Stimulated activated CD8-positive, alpha-beta memory T cell treated with anti-CD3 and anti-CD28 coated beads, Interleukin-4, amount 100 ng/mL, for 24 hours (primary cell): ENCODE measurements at regions not wholly inside any gene's neighbourhood (a gene's known extent, or its start where the extent isn't known, plus 50 kb on each side); places are given as distances from the start of the nearest gene placed in this dataset.

Experiments used
- DNase-seq: peaks from one replicate; pipeline ENCODE4 v3.0.0-alpha.2; 2020; ENCODE audit warnings: low read depth

DNA sequence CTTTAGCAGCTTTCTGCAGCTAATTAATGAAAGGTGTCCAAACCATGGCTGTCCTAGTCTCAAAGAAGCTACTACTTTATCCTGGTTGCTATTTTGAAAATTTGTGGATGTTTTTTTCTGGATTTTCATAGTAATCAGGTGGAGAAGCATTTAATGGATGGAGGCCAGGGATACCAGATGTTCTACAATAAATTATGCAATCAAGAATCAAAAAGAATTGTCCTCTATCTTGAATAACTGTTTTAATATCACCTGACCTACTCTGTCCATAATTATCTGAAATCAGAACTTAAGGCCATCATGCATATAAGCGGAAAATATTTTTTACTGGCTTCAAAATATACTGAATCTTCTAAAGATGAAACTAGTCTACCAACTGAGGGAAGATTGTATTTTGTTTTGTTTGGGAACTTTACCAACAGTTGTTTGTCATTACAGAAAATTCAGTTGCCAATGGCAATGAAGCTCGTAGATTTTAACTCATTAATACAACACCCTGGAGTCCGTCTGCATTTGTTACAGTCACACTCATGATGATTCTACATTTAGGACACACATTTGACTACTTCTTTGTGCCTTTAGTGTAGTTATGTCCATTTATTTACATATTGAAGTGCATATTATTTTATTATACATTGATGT is 762.3 kb upstream of the GRM7 start:
- no peak for DNase-seq

GRCh38 chr3:6099458-6100075 is 761.3 kb upstream of the GRM7 start:
- DNase-seq = no peak

GRCh38 chr3:6105187-6105586 is 755.7 kb upstream of the GRM7 start:
- no peak for DNase-seq

DNA sequence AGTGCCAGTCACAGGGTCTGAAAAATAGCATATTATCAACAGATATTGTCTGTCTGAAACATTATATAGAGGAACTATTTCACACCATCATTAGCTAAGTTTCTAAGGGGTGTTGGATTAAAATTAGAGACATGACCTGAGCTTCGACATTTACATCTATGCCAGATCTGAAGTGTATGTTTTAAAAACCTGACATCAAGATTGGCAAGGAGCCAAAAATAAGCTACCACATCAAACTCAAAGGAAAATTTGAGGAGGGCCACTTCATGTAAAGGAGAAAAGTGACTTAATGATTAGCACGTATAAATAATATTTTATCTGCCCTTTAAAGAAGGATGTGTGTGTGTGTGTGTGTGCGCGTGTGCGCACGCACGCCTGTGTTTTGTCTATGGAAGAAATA is 752.0 kb upstream of the GRM7 start:
- no peak for DNase-seq

- DNase-seq = no peak
These were observed 750.5 kb upstream of the GRM7 start for GRCh38 chr3:6110451-6110850.

GRCh38 chr3:6112546-6112945 is 748.4 kb upstream of the GRM7 start:
- no peak for DNase-seq

GRCh38 chr3:6113338-6113737 is 747.6 kb upstream of the GRM7 start:
- DNase-seq = no peak

- DNase-seq = no peak
These were observed 741.5 kb upstream of the GRM7 start for GRCh38 chr3:6119367-6119766.

- DNase-seq = no peak
These were observed 740.1 kb upstream of the GRM7 start for GRCh38 chr3:6120786-6121185.

DNA sequence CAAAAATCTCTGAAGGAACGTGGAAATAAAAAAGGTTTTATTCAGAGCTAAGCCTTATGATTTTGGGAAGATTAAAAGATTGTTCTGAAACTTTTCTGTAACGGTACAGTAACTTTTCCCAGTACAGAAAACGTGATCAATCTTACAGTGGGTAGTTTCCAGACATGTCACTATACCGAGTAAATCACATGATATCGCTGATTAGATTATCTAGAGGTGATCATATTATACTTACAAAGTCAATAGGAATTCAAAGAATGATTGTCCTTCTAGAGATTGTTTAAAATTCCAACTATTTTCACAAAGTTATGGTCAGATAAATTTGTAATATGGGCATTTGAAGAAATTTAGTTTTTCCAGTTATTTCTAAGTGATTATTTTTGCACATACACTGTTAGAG is 736.0 kb upstream of the GRM7 start:
- DNase-seq = no peak

DNA sequence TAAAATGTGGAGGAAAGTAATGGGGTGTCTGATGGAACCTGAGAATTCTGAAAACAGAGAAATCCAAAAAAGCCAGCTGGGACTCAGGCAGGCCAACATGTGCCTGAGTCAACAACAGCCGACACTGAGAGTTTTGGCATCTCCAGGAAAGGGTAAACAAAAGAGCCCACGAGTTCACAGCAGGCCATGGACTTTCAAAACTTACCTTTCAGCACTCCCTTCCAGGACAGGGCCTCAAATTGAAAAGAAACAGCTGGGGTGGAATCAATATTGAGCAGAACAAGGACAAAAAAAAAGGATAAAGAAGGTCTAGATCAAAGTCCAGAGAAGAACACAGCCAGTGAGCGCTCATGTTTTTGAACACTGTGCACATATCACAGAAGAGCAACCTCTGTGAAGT is 735.4 kb upstream of the GRM7 start:
- DNase-seq = no peak

DNA sequence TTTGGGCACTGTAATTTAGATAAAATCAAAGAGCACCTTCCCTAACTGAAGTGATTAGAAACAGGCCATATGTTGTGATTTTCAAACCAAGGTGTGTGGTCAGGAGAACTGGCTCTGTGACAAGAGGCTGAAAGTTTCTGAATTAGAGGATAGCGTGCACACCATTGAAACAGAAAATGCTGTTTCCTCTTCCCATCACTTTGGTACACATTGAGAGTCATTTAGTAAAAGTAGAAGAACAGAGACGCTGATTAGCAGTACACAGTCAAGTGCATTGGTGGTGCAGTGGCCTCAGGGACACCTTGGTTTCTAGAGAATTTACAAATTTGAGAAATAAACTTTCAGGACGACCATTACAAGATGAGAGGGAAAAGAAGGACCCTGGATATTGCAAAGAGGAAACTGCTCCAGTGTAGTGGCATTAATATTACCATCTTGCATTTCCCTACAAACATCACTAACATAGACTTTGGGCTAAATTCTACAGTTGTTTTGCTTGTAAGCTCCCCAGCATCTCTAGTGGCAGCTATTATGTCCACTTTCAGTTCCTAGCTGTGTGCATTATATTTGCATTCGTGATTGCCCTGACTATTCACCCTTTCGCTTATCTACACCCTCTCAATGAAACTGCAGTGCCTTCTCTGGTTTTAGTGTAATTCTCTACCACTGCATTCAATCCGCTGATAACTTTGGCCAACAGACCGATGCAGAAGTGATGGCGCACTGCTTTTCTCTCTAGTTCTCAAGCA is 728.1 kb upstream of the GRM7 start:
- DNase-seq = no peak

- DNase-seq = no peak
These were observed 718.2 kb upstream of the GRM7 start for GRCh38 chr3:6142707-6143106.

- DNase-seq = no peak
These were observed 713.0 kb upstream of the GRM7 start for GRCh38 chr3:6147883-6148282.

DNA sequence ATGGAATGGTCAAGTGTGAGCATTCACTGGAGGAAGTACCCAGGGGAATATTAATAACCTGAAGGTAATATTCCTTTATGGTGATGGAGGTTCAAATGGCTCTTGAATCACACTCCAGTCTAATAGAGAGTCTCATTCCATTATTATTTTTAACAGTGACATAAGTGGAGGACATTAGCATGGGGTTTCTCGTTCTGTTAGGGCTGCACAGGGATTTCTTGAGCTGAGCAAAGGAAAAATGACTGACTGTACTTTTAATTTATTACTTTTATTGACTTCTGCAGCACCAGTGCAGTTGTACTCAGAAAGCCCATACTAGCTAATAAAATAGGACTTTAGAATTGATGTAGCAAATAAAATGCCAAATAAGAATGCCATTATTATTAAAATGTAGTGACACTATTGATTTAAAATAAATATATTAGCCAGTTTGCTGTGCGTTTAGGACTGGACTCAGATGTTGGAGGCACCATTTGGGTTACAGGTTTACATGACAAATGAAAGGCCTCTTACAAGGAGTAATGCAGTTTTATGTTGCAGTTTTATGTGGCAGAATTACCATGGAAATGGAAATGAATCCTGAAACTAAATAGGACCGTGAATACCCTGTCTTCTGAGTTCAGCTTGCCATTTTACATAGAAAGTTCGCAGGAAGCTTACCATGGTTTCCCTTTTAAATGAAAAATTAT is 705.1 kb upstream of the GRM7 start:
- no peak for DNase-seq

- DNase-seq = no peak
These were observed 695.0 kb upstream of the GRM7 start for GRCh38 chr3:6165951-6166350.

- no peak for DNase-seq
These were observed 692.7 kb upstream of the GRM7 start for GRCh38 chr3:6168256-6168655.

DNA sequence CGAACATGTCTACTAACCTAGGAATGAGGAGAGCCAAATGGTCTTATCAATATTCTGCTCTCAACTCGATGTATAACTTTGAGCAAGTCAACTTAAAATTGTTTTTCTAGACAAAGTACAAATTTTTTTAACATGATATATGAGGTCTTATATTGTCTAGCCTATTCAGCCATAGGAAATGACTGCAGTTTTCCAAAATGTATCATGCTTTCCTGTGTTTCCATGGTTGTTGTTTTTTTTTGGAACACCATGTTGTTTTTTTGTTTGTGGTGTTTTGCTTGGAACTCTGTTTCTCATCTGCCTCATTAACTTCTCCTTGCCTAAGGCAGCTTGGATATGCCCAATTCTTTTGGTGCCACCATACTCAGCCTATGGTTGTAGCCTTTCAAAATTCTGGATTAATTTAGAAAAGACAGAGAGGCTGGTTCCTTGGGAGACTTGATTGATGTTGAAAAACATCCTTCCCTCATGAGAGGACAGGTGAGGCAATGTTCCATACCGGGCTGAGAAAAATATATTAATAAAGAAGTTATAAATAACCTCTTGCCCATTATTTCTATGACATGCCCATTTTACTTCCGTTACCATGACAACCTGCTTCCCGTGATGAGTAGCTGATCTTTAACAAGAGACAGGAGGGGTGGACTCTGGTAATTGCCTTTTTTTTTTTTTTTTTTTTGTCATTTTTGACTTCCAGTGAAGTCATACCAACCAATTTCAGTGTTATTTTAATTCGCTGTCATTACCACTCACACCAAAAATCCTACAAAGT is 687.9 kb upstream of the GRM7 start:
- DNase-seq = no peak

- no peak for DNase-seq
These were observed 683.5 kb upstream of the GRM7 start for GRCh38 chr3:6177417-6177816.

DNA sequence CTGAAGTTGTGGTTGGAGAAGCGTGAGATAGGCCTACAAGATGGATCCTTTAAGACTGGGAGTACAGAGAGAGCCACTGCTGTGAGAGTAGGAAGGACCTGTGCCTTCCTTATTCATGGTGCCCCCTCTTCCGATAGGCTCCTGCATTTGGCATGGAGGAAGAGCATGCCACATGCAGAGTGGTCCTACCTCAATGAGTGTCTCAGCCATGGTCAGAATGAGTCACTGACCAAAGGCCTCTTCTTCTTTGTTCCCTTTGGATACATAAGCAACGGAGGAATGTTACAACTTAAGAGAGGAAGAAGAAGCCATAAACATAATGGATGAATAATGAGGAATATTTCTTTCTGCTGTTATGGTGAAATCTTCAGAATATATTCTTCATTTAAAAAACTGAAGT is 681.2 kb upstream of the GRM7 start:
- no peak for DNase-seq

GRCh38 chr3:6180171-6180570 is 680.7 kb upstream of the GRM7 start:
- no peak for DNase-seq

GRCh38 chr3:6182476-6182875 is 678.4 kb upstream of the GRM7 start:
- DNase-seq = no peak
